Upper lobe of left lung (tissue), 6 donors: ENCODE measurements at regions not wholly inside any gene's neighbourhood (a gene's known extent, or its start where the extent isn't known, plus 50 kb on each side); places are given as distances from the start of the nearest gene placed in this dataset.

Source experiments
- ATAC-seq, 2 donors: fragments of 200-7000 bp; cut with Tn5 transposase; one replicate each; pipeline ENCODE4 v1.9.1; 2022; ENCODE audit warnings: mild to moderate bottlenecking in 2 of 2, moderate library complexity in 2 of 2; ENCODE audit not compliant: low FRiP score in 2 of 2
- DNase-seq, 2 donors: peaks; one replicate each; pipeline ENCODE4 v3.0.0-alpha.2; 2019 to 2020
- H3K27ac ChIP-seq, 4 donors: fragments of 200-600 bp; sonication (generic); one replicate each; pipeline ENCODE4 v1.5.1; 2016 to 2019
- H3K27me3 ChIP-seq, 4 donors: fragments of 200-600 bp; sonication (generic); one replicate each; pipeline ENCODE4 v1.5.1; 2017 to 2019
- H3K36me3 ChIP-seq, 4 donors: fragments of 200-600 bp; sonication (generic); one replicate each; pipeline ENCODE4 v1.5.1; 2016 to 2019
- H3K4me1 ChIP-seq, 4 donors: fragments of 200-600 bp; sonication (generic); one replicate each; pipeline ENCODE4 v1.5.1; 2018 to 2019
- H3K4me3 ChIP-seq, 4 donors: fragments of 200-600 bp; sonication (generic); one replicate each; pipeline ENCODE4 v1.5.1; 2017 to 2019; ENCODE audit warnings: mild to moderate bottlenecking in 2 of 4, moderate library complexity in 1 of 4
- H3K9me3 ChIP-seq, 4 donors: fragments of 200-600 bp; sonication (generic); one replicate each; pipeline ENCODE4 v1.5.1; 2018 to 2019
- EP300 ChIP-seq, 4 donors: sonication (generic); formaldehyde crosslinking; IDR thresholded peaks; one replicate each; pipeline ENCODE4 v1.5.1; 2017; ENCODE audit warnings: antibody characterized with exemption in 4 of 4, control low read depth in 2 of 4
- POLR2A ChIP-seq, 4 donors: fragments of 450-650 bp; IDR thresholded peaks; one replicate each; pipeline ENCODE4 v1.5.1; 2016 to 2017; ENCODE audit warnings: antibody characterized with exemption in 4 of 4, mild to moderate bottlenecking in 2 of 4
- POLR2AphosphoS5 ChIP-seq, 2 donors: sonication (generic); formaldehyde crosslinking; IDR thresholded peaks; one replicate each; pipeline ENCODE4 v1.5.1; 2017; ENCODE audit warnings: antibody characterized with exemption in 2 of 2
- WGBS, 2 donors: methylation state at CpG; one replicate each; pipeline ENCODE4 v1.1.5; 2017 to 2018; 5-methylcytosine and 5-hydroxymethylcytosine counted together
- TF ChIP-seq, protein P1 (sequence below), 6 experiments: fragments of 450-650 bp in 4 of 6; fragments of 200-600 bp in 2 of 6; sonication (generic) in 2 of 6; IDR thresholded peaks; one replicate each; pipeline ENCODE4 v1.5.1; 2016 to 2019; ENCODE audit warnings: antibody characterized with exemption in 6 of 6
- donor health status: DM: no; HTN: no; CAD: no; lungs with moderate emphysema.
- donor health status: DM: no; HTN: yes; CAD: no; lungs with severe emphysema.

DNA sequence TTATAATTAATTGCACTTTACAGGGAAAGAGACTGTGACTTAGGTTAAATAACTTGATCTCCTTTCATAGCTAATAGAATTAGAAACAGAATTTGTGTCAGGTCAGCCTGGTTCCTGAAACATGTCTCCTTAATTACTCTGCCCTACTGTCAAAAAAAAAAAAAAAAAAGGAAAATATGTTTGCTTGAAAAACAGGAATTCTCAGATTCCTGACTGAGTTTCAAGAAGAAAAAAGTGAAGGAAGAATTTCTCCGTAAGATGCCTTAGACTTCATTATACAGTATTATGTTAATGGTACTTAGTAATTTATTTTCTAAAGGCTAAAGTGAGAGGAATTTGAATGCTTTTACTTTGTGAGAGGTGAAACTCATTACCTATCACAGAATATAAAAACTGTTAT, 118.4 kb upstream of the REG3G start:
- TF ChIP-seq EP300 (IDR thresholded peaks at IDR 0.05) (no peak), POLR2AphosphoS5 (IDR thresholded peaks at IDR 0.05) (no peak), POLR2A (IDR thresholded peaks at IDR 0.05) (no peak)
- TF ChIP-seq, protein P1, sequence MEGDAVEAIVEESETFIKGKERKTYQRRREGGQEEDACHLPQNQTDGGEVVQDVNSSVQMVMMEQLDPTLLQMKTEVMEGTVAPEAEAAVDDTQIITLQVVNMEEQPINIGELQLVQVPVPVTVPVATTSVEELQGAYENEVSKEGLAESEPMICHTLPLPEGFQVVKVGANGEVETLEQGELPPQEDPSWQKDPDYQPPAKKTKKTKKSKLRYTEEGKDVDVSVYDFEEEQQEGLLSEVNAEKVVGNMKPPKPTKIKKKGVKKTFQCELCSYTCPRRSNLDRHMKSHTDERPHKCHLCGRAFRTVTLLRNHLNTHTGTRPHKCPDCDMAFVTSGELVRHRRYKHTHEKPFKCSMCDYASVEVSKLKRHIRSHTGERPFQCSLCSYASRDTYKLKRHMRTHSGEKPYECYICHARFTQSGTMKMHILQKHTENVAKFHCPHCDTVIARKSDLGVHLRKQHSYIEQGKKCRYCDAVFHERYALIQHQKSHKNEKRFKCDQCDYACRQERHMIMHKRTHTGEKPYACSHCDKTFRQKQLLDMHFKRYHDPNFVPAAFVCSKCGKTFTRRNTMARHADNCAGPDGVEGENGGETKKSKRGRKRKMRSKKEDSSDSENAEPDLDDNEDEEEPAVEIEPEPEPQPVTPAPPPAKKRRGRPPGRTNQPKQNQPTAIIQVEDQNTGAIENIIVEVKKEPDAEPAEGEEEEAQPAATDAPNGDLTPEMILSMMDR (IDR thresholded peaks at IDR 0.05): no peak
- Histone ChIP-seq H3K36me3 (no peaks in the 10 kb centered on the region), H3K27me3 (no peaks in the 10 kb centered on the region), H3K4me1 (no peaks in the 10 kb centered on the region), H3K9me3 (no peaks in the 10 kb centered on the region), H3K4me3 (no peak overlapping the region), H3K27ac (no peak overlapping the region)
- WGBS, 2 donors: 66 to 83% methylated on average over 1 of the region's 1 CpG
- ATAC-seq (no peak), DNase-seq (no peak)

DNA sequence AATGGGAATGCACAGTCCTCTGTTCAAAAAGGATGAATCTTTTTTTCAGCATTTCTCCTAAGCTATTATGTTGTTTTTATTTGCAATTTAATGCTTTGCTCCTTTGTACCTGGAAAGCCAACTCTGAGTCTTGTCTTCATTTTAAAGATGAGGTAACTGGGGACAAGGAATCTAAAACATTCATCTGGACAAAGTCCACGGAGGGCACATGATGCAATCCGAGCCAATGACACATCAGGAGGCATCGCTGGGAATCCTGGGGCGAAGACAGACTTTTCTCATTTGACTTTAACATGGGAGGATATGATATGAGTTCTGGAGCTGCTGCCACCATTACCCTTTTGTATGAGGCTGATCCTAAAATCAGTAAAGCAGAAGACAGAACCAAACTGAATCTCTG, 116.5 kb upstream of the REG3G start:
- no peak for DNase-seq
- TF ChIP-seq, protein P1 (IDR thresholded peaks at IDR 0.05): no peak
- TF ChIP-seq EP300 (IDR thresholded peaks at IDR 0.05) (no peak), POLR2A (IDR thresholded peaks at IDR 0.05) (no peak), POLR2AphosphoS5 (IDR thresholded peaks at IDR 0.05) (no peak)
- WGBS, 2 donors: 92% methylated on average over 4 of the region's 4 CpGs
- no peak overlapping the region for H3K27ac ChIP-seq
- H3K27me3 ChIP-seq: no peaks in the 10 kb centered on the region
- H3K4me3 ChIP-seq: no peak overlapping the region
- no peaks in the 10 kb centered on the region for H3K36me3 ChIP-seq
- H3K4me1 ChIP-seq: no peaks in the 10 kb centered on the region
- no peak for ATAC-seq
- no peaks in the 10 kb centered on the region for H3K9me3 ChIP-seq

DNA sequence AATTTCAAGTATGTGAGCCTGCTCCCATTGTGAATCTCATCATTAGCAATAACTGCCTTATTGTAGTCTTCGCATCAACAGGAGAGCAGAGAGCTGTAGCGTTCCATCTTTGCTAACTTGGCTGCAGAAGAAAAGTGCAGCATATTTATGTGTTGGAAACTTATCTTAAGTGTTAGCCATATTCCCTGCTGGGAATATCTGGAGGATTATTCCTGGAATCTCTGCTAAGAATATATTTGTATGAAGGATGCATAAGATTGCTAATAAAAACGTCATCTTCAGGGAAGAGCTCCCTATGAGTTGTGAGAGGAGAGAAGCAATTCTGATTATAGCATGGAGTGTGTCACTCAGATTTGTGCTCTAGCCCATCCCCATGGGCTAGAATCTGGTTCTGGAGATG, 115.1 kb upstream of the REG3G start:
- ATAC-seq: no peak
- WGBS, 2 donors: 63 to 73% methylated on average over 3 of the region's 3 CpGs
- H3K27ac ChIP-seq: no peak overlapping the region
- no peak for DNase-seq
- no peaks in the 10 kb centered on the region for H3K4me1 ChIP-seq
- H3K4me3 ChIP-seq: no peak overlapping the region
- no peaks in the 10 kb centered on the region for H3K27me3 ChIP-seq
- no peaks in the 10 kb centered on the region for H3K9me3 ChIP-seq
- H3K36me3 ChIP-seq: no peaks in the 10 kb centered on the region
- TF ChIP-seq POLR2A (IDR thresholded peaks at IDR 0.05): no peak
- TF ChIP-seq EP300 (IDR thresholded peaks at IDR 0.05): no peak
- TF ChIP-seq, protein P1 (IDR thresholded peaks at IDR 0.05): no peak
- TF ChIP-seq POLR2AphosphoS5 (IDR thresholded peaks at IDR 0.05): no peak

DNA sequence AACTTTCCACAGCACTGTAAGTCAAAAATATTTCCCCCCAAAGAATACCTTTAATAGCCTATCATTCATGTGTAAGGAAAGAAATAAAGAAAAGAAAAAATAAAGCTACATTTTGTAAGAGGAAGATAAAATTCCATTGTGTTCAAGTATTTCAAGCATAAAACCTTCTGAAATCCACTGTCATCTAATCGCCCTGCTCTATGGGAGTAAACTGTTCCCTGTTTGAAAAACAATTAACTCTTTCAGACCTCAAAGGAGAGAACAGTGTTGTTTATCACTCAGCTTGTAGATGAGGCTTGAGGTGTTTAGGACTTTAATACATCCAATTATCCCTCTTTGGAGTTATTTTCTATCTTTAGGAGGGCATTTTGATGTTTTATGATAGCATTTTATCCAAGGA, 112.2 kb upstream of the REG3G start:
- Histone ChIP-seq H3K4me1 (no peaks in the 10 kb centered on the region), H3K36me3 (no peaks in the 10 kb centered on the region), H3K9me3 (no peaks in the 10 kb centered on the region), H3K27me3 (no peaks in the 10 kb centered on the region), H3K27ac (no peak overlapping the region), H3K4me3 (no peak overlapping the region)
- no peak for ATAC-seq
- WGBS, 2 donors: 31 to 49% methylated on average over 1 of the region's 1 CpG
- no peak for DNase-seq
- TF ChIP-seq EP300 (IDR thresholded peaks at IDR 0.05) (no peak), POLR2A (IDR thresholded peaks at IDR 0.05) (no peak), POLR2AphosphoS5 (IDR thresholded peaks at IDR 0.05) (no peak)
- TF ChIP-seq, protein P1 (IDR thresholded peaks at IDR 0.05): no peak

DNA sequence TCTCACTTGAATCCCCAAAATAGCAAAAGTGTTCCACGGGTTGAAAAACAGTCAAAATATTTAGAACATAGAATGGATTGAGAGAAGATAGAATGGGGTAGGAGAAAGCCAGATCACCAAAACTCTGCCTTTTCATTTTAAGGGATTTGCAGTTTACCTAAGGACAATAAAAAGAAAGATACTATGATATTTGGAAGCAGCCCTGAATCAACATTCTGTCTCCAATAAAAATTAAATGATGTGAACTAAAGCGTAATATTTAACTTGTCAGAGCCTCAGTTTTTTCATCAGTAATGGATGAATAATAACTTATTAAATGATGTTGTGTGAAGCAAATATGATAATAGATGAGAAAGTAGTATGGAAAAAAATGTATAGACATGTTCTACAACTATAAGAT, 100.2 kb upstream of the REG3G start:
- no peaks in the 10 kb centered on the region for H3K36me3 ChIP-seq
- 69 to 77% methylated on average over 2 of the region's 2 CpGs for WGBS, 2 donors
- H3K27ac ChIP-seq: no peak overlapping the region
- no peak overlapping the region for H3K4me3 ChIP-seq
- H3K4me1 ChIP-seq: no peaks in the 10 kb centered on the region
- no peaks in the 10 kb centered on the region for H3K9me3 ChIP-seq
- DNase-seq (no peak), ATAC-seq (no peak)
- no peaks in the 10 kb centered on the region for H3K27me3 ChIP-seq
- no peak for TF ChIP-seq EP300 (IDR thresholded peaks at IDR 0.05)
- TF ChIP-seq POLR2AphosphoS5 (IDR thresholded peaks at IDR 0.05): no peak
- TF ChIP-seq, protein P1 (IDR thresholded peaks at IDR 0.05): no peak
- no peak for TF ChIP-seq POLR2A (IDR thresholded peaks at IDR 0.05)
